Testis (tissue), 2 donors: ENCODE measurements at regions not wholly inside any gene's neighbourhood (a gene's known extent, or its start where the extent isn't known, plus 50 kb on each side); places are given as distances from the start of the nearest gene placed in this dataset.

Source experiments
- DNase-seq: peaks from one replicate; pipeline ENCODE4 v3.0.0-alpha.2; 2019
- H3K27ac ChIP-seq, 2 donors: fragments of 200-600 bp; sonication (generic); one replicate each; pipeline ENCODE4 v1.5.1; 2019
- H3K27me3 ChIP-seq: fragments of 200-600 bp; sonication (generic); one replicate; pipeline ENCODE4 v1.5.1; 2019
- H3K36me3 ChIP-seq: fragments of 200-600 bp; sonication (generic); one replicate; pipeline ENCODE4 v1.5.1; 2017; ENCODE audit warnings: low read depth; ENCODE audit errors: missing control alignments
- H3K4me1 ChIP-seq: fragments of 200-600 bp; sonication (generic); one replicate; pipeline ENCODE4 v1.5.1; 2019
- H3K4me3 ChIP-seq, 2 donors: fragments of 200-600 bp; sonication (generic); one replicate each; pipeline ENCODE4 v1.5.1; 2017 to 2019
- H3K9me3 ChIP-seq: fragments of 200-600 bp; sonication (generic); one replicate; pipeline ENCODE4 v1.5.1; 2017
- CTCF ChIP-seq, 3 experiments: fragments of 450-650 bp in 2 of 3; fragments of 200-600 bp in 1 of 3; sonication (generic) in 1 of 3; IDR thresholded peaks; one replicate each; pipeline ENCODE4 v1.5.1; 2016 to 2019; ENCODE audit warnings: antibody characterized with exemption in 3 of 3, mild to moderate bottlenecking in 2 of 3, moderate library complexity in 1 of 3
- POLR2A ChIP-seq: fragments of 450-650 bp; IDR thresholded peaks from one replicate; pipeline ENCODE4 v1.6.1; 2017; ENCODE audit warnings: antibody characterized with exemption, mild to moderate bottlenecking, moderate library complexity
- WGBS, 2 donors: methylation state at CpG; one replicate each; pipeline ENCODE4 v1.1.5; 2018; 5-methylcytosine and 5-hydroxymethylcytosine counted together
- intact Hi-C: fragments of 100-400 bp; cut with DNase I; formaldehyde crosslinking; loops from one replicate; pipeline ENCODE4 v1.15.1; 2023; ENCODE audit warnings: low total_unique reads

- intact Hi-C loops: no loop called here
- H3K27me3 ChIP-seq: no peaks in the 10 kb centered on the region
- H3K36me3 ChIP-seq: no peaks in the 10 kb centered on the region
- WGBS, 2 donors: 86 to 90% methylated on average over 4 of the region's 4 CpGs
- H3K4me1 ChIP-seq: no peaks in the 10 kb centered on the region
- H3K27ac ChIP-seq: no peak overlapping the region
- no peak for TF ChIP-seq POLR2A
- no peak for TF ChIP-seq CTCF (IDR thresholded peaks at IDR 0.05)
- H3K9me3 ChIP-seq: no peaks in the 10 kb centered on the region
- H3K4me3 ChIP-seq: no peak overlapping the region
- no peak for DNase-seq
Measured at GRCh38 chr21:15254111-15254510, 189.3 kb upstream of the NRIP1 start.

GRCh38 chr21:15255261-15255660, 190.5 kb upstream of the NRIP1 start:
- no peaks in the 10 kb centered on the region for H3K4me1 ChIP-seq
- no peak for DNase-seq
- intact Hi-C loops: no loop called here
- no peak overlapping the region for H3K27ac ChIP-seq
- no peak for TF ChIP-seq CTCF (IDR thresholded peaks at IDR 0.05)
- no peak for TF ChIP-seq POLR2A
- H3K27me3 ChIP-seq: no peaks in the 10 kb centered on the region
- WGBS, 2 donors: 81 to 83% methylated on average over 7 of the region's 7 CpGs
- no peak overlapping the region for H3K4me3 ChIP-seq
- H3K36me3 ChIP-seq: no peaks in the 10 kb centered on the region
- H3K9me3 ChIP-seq: no peaks in the 10 kb centered on the region

GRCh38 chr21:15255763-15256162, 191.0 kb upstream of the NRIP1 start:
- H3K9me3 ChIP-seq: no peaks in the 10 kb centered on the region
- peak; percentile 16 for DNase-seq
- H3K4me3 ChIP-seq: no peak overlapping the region
- intact Hi-C loops: no loop called here
- no peaks in the 10 kb centered on the region for H3K27me3 ChIP-seq
- no peaks in the 10 kb centered on the region for H3K4me1 ChIP-seq
- H3K27ac ChIP-seq: no peak overlapping the region
- TF ChIP-seq CTCF (IDR thresholded peaks at IDR 0.05) (no peak), POLR2A (no peak)
- H3K36me3 ChIP-seq: no peaks in the 10 kb centered on the region

- TF ChIP-seq POLR2A (no peak), CTCF (IDR thresholded peaks at IDR 0.05) (no peak)
- H3K4me3 ChIP-seq: no peak overlapping the region
- H3K9me3 ChIP-seq: no peaks in the 10 kb centered on the region
- intact Hi-C loops: no loop called here
- H3K4me1 ChIP-seq: no peaks in the 10 kb centered on the region
- H3K36me3 ChIP-seq: no peaks in the 10 kb centered on the region
- no peak overlapping the region for H3K27ac ChIP-seq
- DNase-seq: no peak
- no peaks in the 10 kb centered on the region for H3K27me3 ChIP-seq
Measured at GRCh38 chr21:15256996-15257395, 192.2 kb upstream of the NRIP1 start.

GRCh38 chr21:15257646-15258045, 192.8 kb upstream of the NRIP1 start:
- Histone ChIP-seq H3K27ac (no peak overlapping the region), H3K27me3 (no peaks in the 10 kb centered on the region), H3K9me3 (no peaks in the 10 kb centered on the region), H3K36me3 (no peaks in the 10 kb centered on the region), H3K4me3 (no peak overlapping the region), H3K4me1 (no peaks in the 10 kb centered on the region)
- intact Hi-C loops: no loop called here
- TF ChIP-seq POLR2A: no peak
- no peak for TF ChIP-seq CTCF (IDR thresholded peaks at IDR 0.05)
- WGBS, 2 donors: 91 to 96% methylated on average over 4 of the region's 4 CpGs
- DNase-seq: no peak
